IPS DF 19.7 (cell line): ENCODE measurements at regions not wholly inside any gene's neighbourhood (a gene's known extent, or its start where the extent isn't known, plus 50 kb on each side); places are given as distances from the start of the nearest gene placed in this dataset.
"Not testable (repeated sequence)": the region's sequence is repeated elsewhere in the genome, so short reads cannot be mapped to it uniquely, and the experiment has no call there.

Source experiments
- DNase-seq: peaks from one replicate; pipeline ENCODE4 v3.0.0-alpha.2; 2013; ENCODE audit warnings: low read depth, low spot score

GRCh38 chr2:123359636-123360035 lies 665.5 kb upstream of the CNTNAP5 start:
- DNase-seq, result no peak

- no peak for DNase-seq
Measured at GRCh38 chr2:123362671-123363440, 662.2 kb upstream of the CNTNAP5 start.

DNA sequence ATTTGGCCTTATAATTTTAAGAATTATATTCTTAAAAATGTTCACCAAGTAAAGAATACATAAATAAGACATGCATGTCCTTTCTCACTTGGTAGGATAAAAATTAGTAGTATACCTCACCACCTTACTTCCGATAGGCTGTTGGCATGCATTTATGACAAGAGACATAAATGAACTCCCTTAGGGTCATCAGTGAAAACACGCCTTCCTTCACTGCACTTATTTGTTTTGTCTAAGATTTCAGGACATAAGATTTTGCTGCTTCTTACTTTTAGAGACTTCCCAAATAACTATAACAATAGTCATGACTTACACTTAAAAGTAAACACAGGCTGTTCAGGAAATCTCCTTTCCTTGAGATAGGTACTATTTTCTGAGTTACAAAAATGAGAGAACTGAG lies 661.3 kb upstream of the CNTNAP5 start:
- DNase-seq, result no peak

- DNase-seq, result no peak
Measured at GRCh38 chr2:123364243-123364896, 660.7 kb upstream of the CNTNAP5 start.

DNA sequence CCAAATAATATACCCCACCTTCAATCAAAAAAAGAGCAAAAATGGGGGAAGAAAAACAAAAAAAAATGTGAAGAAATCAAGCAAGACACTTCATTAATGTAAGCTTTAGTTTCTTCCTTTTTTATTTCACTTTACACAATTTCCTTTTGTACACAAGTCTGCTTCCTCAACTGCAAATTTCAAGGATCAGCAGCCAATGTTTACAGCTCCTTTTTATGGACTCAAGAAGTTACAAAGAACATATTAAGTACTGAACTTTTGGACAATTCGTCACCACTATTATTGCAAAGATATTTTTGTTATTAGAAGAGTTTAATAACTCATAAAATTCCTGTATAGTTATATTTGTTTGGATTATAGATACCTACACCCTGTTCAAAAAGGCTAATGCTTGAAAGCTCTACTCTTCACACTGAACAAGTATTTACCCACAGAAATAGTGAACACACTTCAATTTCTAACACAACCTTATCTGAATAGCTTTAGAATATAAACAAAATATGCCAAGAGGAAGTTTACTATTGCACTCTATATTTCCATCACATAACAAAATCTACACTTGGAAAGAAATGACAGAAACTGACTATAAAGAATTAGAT lies 658.7 kb upstream of the CNTNAP5 start:
- no peak for DNase-seq

DNA sequence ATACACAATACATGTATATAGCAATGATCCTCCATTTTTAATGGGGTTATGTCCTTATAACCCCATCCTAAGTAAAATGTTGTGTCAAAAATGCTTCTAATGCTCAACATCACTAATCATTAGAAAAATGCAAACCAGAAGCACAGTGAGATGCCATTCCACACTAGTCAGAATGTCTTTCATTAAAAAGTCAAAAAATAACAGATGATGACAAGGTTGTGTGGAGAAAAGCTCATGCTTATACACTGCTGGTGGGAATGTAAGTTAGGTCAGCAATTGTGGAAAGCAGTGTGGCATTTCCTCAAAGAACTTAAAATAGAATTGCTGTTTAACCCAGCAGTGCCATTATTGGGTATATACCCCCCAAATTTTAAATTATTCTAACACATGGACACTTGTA lies 654.9 kb upstream of the CNTNAP5 start:
- DNase-seq, result no peak

DNA sequence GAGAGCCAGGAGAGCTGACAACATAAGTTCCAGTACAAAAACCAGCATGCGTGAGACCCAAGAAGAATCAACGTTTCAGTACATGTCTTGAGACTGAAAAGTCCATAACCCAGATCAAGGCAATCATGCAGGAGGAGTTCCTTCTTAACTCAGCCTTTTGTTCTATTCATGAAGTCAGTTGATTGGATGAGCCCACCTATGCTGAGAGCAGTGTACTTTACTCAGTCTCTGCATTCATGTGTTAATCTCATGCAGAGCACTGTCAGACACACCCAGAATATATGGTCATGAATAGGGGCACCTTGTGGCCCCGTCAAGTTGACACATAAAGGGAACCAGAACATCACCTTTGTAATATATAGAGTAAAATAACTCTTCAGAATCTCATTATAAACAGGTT lies 653.6 kb upstream of the CNTNAP5 start:
- DNase-seq, result no peak

DNA sequence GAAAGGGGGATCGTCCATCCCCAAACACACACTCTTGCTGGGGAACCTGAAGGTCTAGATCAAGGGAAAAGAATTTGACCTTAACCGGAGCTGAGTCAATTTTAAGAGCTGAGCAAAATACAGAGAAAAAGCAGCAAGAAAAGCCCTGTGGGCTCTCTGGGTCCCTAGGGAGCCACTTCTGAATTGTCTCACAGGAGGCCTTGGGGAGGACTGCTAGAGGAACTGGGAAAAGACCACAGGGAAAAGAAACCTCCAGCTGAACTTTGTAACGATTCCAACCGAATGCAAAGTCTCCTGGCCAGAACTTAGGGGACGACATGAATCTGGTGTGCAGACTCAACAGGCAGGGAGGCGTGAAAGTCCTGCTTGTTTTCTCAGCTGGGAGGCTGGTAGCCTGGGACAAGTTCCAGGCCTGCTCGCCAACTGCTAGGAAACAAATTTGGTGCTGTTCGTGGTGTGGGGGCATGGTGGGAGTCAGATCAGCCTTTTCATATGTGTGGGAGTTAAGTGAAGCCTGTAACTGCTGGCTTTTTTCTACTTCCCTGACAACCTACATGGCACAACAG lies 644.6 kb upstream of the CNTNAP5 start:
- no peak for DNase-seq

- DNase-seq, result no peak
Measured at GRCh38 chr2:123415678-123416077, 609.4 kb upstream of the CNTNAP5 start.

DNA sequence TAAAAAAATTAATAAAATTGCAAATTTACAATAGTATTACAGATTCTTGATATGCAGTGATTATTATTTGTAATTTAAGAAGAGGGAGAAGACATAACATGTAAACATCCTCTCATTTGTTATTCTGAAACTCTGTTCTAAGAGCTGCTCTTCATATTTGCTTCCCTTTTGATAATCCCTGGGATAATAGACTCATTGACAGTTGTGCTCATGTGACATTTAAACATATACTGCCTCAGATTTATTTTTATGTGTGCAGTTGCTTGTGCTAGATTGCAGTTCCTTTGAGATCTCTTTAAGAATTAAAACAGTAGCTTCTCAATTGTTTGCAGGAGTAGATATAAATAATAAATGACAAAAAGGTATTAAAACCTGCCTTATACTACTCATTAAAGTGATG lies 605.1 kb upstream of the CNTNAP5 start:
- no peak for DNase-seq

DNA sequence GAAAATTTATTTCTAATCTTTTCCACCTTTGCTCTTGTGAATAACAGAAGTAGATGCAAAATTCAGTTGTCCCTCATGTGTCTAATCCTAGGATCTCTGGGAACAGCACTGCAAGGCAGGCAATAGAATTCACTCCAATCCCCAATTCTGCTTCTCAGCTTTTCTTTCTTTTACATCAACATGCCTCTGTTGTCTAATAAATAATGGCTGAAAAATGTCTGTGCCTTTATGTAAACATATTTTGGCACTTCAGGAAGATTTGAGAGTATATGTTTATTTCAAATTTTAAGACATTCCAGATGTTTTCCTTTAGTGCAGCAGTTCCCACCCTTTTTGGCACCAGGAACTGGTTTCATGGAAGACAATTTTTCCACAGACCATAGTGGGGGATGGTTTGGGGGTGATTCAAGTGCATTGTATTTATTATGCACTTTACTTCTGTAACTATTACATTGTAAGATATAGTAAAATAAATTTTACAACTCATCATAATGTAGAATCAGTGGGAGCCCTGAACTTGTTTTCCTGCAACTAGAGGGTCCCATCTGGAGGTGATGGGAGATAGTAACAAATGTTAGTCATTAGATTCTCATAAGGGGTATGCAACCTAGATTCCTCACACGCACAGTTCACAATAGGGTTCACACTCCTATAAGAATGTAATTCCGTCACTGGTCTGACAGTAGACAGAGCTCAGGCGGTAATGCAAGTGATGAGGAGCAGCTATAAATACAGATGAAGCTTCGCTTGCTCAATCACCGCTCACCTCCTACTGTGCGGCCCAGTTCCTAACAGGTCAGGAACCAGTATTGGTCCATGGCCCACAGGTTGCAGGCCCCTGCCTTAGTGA lies 590.3 kb upstream of the CNTNAP5 start:
- no peak for DNase-seq

- no peak for DNase-seq
Measured at GRCh38 chr2:123438251-123438650, 586.8 kb upstream of the CNTNAP5 start.

DNA sequence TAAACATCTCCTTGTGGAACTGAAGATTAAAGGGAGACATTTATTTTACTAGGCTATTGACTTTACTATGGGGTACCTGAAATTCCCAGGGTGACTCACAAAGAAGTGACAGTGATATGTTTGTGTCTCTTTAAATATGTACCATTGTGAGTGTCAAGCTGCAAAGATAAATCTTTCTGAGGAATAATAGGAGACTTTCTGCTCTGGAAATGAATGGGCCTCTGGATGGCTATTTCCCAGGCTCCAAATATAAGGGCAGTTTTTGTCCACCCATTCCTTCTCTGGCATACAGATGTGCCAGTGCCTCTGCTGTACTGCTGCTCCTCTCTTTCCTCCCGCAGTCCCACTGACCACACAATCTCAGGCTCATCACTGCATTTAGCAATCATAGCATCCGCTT lies 586.4 kb upstream of the CNTNAP5 start:
- no peak for DNase-seq

GRCh38 chr2:123448801-123449200 lies 576.3 kb upstream of the CNTNAP5 start:
- no peak for DNase-seq

DNA sequence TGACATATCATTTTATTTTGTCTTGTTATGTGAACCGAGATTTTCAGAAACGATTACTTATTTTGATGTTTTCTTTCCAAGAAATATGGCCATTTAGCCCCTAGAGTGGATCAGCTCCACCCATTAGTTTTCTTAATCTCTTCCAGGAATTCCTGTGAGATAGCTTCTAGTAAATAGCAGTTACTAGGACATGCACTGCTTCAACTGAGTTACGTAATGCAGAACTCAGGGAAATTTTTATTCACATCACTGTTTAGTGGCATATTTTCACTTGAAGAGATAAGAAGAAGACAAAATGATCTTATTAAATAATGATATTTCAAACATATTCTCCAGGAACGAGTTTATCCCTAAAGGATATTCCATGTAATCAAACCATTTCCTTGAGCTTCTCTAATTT lies 573.5 kb upstream of the CNTNAP5 start:
- no peak for DNase-seq

DNA sequence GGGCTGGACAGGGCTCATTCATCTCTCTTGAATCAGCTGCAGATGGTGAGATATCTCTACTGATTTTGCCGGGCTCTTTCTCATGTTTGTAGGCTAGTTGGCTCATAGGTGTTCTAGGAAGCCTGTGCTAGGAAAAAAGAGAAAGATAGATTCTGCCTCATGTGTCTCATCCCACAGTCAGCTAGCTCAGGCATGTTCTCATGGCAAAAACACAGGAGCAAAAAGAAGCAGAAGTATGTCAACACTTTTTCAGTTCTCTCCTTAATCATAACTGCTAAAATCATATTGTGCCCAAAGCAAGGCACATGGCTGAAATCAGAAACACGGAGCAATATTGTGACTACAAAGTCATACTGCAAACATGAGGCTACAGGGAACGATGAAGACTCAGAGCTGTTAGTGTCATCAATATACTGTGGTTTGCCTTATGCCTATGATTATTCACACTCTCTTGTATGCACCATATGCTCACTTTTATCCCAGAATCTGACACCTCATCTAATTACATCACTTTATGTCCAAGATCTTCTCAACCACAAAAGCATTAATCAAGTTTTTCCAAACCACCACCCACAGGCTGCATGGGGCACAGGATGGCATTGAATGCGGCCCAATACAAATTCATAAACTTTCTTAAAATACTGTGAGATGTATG lies 571.9 kb upstream of the CNTNAP5 start:
- DNase-seq, result no peak

- DNase-seq, result no peak
Measured at GRCh38 chr2:123453772-123454171, 571.3 kb upstream of the CNTNAP5 start.

DNA sequence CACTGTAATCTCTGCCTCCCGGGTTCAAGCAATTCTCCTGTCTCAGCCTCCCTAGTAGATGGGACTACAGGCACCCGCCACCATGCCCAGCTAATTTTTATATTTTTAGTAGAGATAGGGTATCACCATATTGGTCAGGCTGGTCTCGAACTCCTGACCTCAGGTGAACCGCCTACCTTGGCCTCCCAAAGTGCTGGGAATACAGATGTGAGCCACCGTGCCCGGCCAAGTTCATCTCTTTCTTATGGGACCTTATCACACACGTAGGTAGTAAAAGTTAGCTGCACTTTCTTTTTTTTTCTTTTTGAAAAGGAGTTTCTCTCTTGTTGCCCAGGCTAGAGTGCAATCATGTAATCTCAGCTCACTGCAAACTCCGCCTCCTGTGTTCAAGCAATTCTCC lies 569.9 kb upstream of the CNTNAP5 start:
- DNase-seq, result not testable (repeated sequence)

- DNase-seq, result no peak
Measured at GRCh38 chr2:123456416-123456815, 568.7 kb upstream of the CNTNAP5 start.

DNA sequence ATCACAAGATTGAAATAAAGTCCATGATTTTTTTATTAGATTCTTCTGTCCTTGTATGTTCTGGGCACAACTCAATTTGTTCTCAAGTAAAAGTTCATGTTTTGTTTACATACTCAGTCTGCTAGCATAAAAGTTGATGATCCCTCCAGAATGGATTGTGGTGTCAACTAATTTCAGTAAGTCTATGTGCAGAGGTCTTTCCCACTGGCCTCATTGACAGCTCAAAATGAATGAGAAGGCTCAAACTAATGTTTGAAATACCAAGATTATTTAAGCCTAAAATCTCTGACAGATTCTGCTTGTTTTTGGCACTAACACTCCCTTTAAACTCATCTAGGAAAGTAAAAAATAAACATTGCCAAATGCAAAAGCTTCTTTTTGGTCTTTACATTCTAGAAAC lies 561.2 kb upstream of the CNTNAP5 start:
- no peak for DNase-seq

GRCh38 chr2:123468071-123468470 lies 557.0 kb upstream of the CNTNAP5 start:
- DNase-seq, result no peak
